ENCODE measurements at regions not wholly inside any gene's neighbourhood (a gene's known extent, or its start where the extent isn't known, plus 50 kb on each side); places are given as distances from the start of the nearest gene placed in this dataset.

DNA sequence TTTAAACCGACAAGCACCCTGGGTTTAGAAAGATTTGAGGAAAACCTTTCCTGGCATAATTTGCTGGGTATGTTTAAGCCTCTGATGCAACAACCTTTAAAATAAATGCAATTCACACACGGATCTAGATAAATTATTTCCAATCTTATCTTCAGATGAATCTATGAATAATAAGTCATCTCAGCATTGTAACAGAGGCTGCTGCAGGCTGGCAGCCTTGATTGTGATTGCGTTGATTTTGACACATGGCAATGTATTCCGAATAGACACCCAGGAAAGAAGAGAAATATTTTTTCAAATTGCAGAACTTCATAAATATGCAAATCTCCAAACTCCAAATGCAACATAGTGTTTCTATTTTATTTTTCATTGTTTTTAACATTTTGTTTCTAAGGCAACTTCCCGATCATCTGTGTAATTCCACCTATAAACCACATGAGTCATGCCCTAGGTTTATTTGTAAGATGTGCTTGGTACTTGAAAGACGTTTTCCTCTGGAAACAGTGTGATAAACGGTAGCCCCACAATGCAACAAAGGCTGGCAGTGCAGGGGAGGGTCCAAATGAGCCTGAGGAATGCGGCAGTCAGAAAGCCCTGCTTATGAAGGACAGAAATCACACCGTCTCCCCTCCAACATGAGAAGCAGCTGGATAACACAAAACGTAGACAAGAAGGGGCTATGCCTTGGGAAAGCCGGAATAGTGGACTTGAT lies 359.0 kb downstream of the BRD1 start:
- Histone ChIP-seq H3K36me3 (ENCODE audit: control insufficient read depth, insufficient read depth, low read length) (no peaks in the 10 kb centered on the region), H3K27me3 (ENCODE audit: control insufficient read depth, insufficient read depth, low read length) (no peaks in the 10 kb centered on the region), H3K27ac (ENCODE audit: low read length) (no peak overlapping the region), H3K4me1 (ENCODE audit: control insufficient read depth, insufficient read depth, low read length) (no peaks in the 10 kb centered on the region), H3K4me3 (ENCODE audit: low read length) (no peak overlapping the region), H3K9me3 (ENCODE audit: control insufficient read depth, insufficient read depth, low read length) (no peaks in the 10 kb centered on the region)
- Mint-ChIP-seq H3K27ac (no peak overlapping the region), H3K9me3 (no peaks in the 10 kb centered on the region), H3K4me1 (peaks cover 4 to 6% of the 10 kb centered on the region in 2 donors), H3K4me3 (no peak overlapping the region), H3K27me3 (ENCODE audit: low read depth in 2 of 2) (no peaks in the 10 kb centered on the region), H3K36me3 (no peaks in the 10 kb centered on the region)
- intact Hi-C loops (cut with micrococcal nuclease): no loop called here
- ATAC-seq (no peak), DNase-seq (no peak)
- TF ChIP-seq, protein P1, sequence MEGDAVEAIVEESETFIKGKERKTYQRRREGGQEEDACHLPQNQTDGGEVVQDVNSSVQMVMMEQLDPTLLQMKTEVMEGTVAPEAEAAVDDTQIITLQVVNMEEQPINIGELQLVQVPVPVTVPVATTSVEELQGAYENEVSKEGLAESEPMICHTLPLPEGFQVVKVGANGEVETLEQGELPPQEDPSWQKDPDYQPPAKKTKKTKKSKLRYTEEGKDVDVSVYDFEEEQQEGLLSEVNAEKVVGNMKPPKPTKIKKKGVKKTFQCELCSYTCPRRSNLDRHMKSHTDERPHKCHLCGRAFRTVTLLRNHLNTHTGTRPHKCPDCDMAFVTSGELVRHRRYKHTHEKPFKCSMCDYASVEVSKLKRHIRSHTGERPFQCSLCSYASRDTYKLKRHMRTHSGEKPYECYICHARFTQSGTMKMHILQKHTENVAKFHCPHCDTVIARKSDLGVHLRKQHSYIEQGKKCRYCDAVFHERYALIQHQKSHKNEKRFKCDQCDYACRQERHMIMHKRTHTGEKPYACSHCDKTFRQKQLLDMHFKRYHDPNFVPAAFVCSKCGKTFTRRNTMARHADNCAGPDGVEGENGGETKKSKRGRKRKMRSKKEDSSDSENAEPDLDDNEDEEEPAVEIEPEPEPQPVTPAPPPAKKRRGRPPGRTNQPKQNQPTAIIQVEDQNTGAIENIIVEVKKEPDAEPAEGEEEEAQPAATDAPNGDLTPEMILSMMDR (IDR thresholded peaks at IDR 0.05): no peak
- 73% methylated on average over 10 of the region's 11 CpGs for WGBS (ENCODE audit: insufficient coverage)

DNA sequence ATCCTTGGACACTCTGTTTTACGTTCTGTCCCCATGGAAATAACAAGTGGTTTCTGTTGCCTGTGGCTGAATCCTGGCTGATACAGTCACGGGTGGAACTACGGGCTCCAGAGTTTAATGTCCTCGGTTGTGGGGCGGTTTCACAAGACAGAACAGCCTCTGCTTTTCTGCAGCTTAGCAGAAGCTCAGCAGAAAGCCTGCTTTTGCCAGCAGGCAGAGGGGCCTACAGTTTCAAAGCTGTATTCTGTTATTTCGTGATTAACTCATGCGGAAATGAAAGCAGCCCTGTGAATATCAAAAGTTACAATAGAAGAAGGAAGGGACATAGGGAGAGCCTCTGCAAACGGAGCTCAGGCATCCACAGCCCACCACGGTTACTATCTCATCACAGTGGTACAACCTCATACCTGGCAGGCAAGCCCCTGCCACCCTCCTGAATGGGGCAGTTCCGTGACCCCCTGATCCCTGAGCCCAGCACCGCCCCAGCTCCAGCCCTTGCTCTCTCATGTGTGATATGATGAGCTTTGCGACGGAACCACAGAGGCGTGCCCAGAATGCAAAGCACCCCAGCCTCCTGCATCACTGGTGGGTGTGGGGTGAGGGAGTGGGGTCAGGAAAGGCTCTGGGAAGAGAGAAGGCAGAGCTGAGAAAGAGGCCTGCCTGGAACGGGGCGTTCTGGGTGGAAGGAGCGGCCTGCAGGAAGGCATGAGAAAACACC lies 360.6 kb downstream of the BRD1 start:
- no peaks in the 10 kb centered on the region for H3K27me3 ChIP-seq (ENCODE audit: control insufficient read depth, insufficient read depth, low read length)
- ATAC-seq (no peak), DNase-seq (no peak)
- no peaks in the 10 kb centered on the region for H3K36me3 ChIP-seq (ENCODE audit: control insufficient read depth, insufficient read depth, low read length)
- no peaks in the 10 kb centered on the region for H3K9me3 ChIP-seq (ENCODE audit: control insufficient read depth, insufficient read depth, low read length)
- no peaks in the 10 kb centered on the region for H3K9me3 Mint-ChIP-seq
- no peak overlapping the region for H3K4me3 Mint-ChIP-seq
- intact Hi-C loops (cut with micrococcal nuclease): no loop called here
- H3K27me3 Mint-ChIP-seq (ENCODE audit: low read depth in 2 of 2): no peaks in the 10 kb centered on the region
- H3K4me3 ChIP-seq (ENCODE audit: low read length): no peak overlapping the region
- H3K36me3 Mint-ChIP-seq: no peaks in the 10 kb centered on the region
- H3K4me1 Mint-ChIP-seq: peaks cover 1 to 6% of the 10 kb centered on the region in 2 donors
- TF ChIP-seq, protein P1 (IDR thresholded peaks at IDR 0.05): no peak
- H3K27ac ChIP-seq (ENCODE audit: low read length): no peak overlapping the region
- WGBS (ENCODE audit: insufficient coverage): 89% methylated on average over 17 of the region's 17 CpGs
- H3K27ac Mint-ChIP-seq: no peak overlapping the region
- no peaks in the 10 kb centered on the region for H3K4me1 ChIP-seq (ENCODE audit: control insufficient read depth, insufficient read depth, low read length)

- no peaks in the 10 kb centered on the region for H3K9me3 Mint-ChIP-seq
Observed at GRCh38 chr22:49464037-49464436, 363.6 kb downstream of the BRD1 start.

More at GRCh38 chr22:49464037-49464436, 363.6 kb downstream of the BRD1 start:
- H3K27me3 ChIP-seq (ENCODE audit: control insufficient read depth, insufficient read depth, low read length): no peaks in the 10 kb centered on the region
- H3K27me3 Mint-ChIP-seq (ENCODE audit: low read depth in 2 of 2): no peaks in the 10 kb centered on the region
- H3K4me3 ChIP-seq (ENCODE audit: low read length): no peak overlapping the region
- ATAC-seq: no peak
- TF ChIP-seq, protein P1 (IDR thresholded peaks at IDR 0.05): no peak
- WGBS (ENCODE audit: insufficient coverage): 94% methylated on average over 5 of the region's 6 CpGs
- H3K9me3 ChIP-seq (ENCODE audit: control insufficient read depth, insufficient read depth, low read length): no peaks in the 10 kb centered on the region
- H3K36me3 ChIP-seq (ENCODE audit: control insufficient read depth, insufficient read depth, low read length): no peaks in the 10 kb centered on the region
- peaks cover 0 to 8% of the 10 kb centered on the region in 2 donors for H3K4me1 Mint-ChIP-seq
- no peak for DNase-seq
- intact Hi-C loops (cut with micrococcal nuclease): no loop called here
- no peaks in the 10 kb centered on the region for H3K36me3 Mint-ChIP-seq
- no peak overlapping the region for H3K27ac ChIP-seq (ENCODE audit: low read length)
- no peak overlapping the region for H3K4me3 Mint-ChIP-seq
- no peaks in the 10 kb centered on the region for H3K4me1 ChIP-seq (ENCODE audit: control insufficient read depth, insufficient read depth, low read length)
- no peak overlapping the region for H3K27ac Mint-ChIP-seq
